CD4-positive, alpha-beta T cell (primary cell): ENCODE measurements at regions not wholly inside any gene's neighbourhood (a gene's known extent, or its start where the extent isn't known, plus 50 kb on each side); places are given as distances from the start of the nearest gene placed in this dataset.

Source experiments
- ATAC-seq: fragments of 200-7000 bp; cut with Tn5 transposase; one replicate; pipeline ENCODE4 v1.10.0; 2022; ENCODE audit warnings: mild to moderate bottlenecking; ENCODE audit not compliant: poor library complexity
- CTCF ChIA-PET: fragments of 350-600 bp; sonication (Branson Sonifier 250); formaldehyde crosslinking; loops from one replicate; lab custom pipeline; 2021; ENCODE audit warnings: antibody characterized with exemption, inconsistent platforms; lab: Charles Lee
- POLR2A ChIA-PET: fragments of 350-600 bp; sonication (Branson Sonifier 250); formaldehyde crosslinking; loops from one replicate; lab custom pipeline; 2021; ENCODE audit warnings: antibody characterized with exemption, inconsistent platforms; lab: Charles Lee
- DNase-seq, 14 experiments: peaks; one replicate each; pipeline ENCODE4 v3.0.0-alpha.2; 2013 to 2020; ENCODE audit warnings: mixed read lengths in 2 of 14
- H3K27ac ChIP-seq, 2 donors: one replicate each; pipeline versions ENCODE4 v1.5.1 to v1.7.0; 2013; ENCODE audit warnings: low read length in 2 of 2, low read depth in 1 of 2, mild to moderate bottlenecking in 1 of 2
- H3K27me3 ChIP-seq, 2 experiments: 1 replicate in 1 of 2; 2 replicates in 1 of 2; pipeline versions ENCODE4 v1.6.1 to v1.7.0; 2013; ENCODE audit warnings: low read length in 2 of 2, control low read depth in 1 of 2, mild to moderate bottlenecking in 1 of 2, moderate library complexity in 1 of 2; ENCODE audit not compliant: insufficient read depth in 2 of 2, control insufficient read depth in 1 of 2
- H3K36me3 ChIP-seq: one replicate; pipeline ENCODE4 v1.6.1; 2013; ENCODE audit warnings: low read length, control low read depth; ENCODE audit not compliant: insufficient read depth
- H3K4me1 ChIP-seq: one replicate; pipeline ENCODE4 v1.6.1; 2013; ENCODE audit warnings: low read length, control low read depth; ENCODE audit not compliant: insufficient read depth
- H3K4me3 ChIP-seq: one replicate; pipeline ENCODE4 v1.5.1; 2013; ENCODE audit warnings: mild to moderate bottlenecking, low read length, moderate library complexity
- H3K9me3 ChIP-seq, 2 experiments: 1 replicate in 1 of 2; 2 replicates in 1 of 2; pipeline versions ENCODE4 v1.6.1 to v1.7.0; 2013; ENCODE audit warnings: low read length in 2 of 2, mild to moderate bottlenecking in 2 of 2, control low read depth in 1 of 2, moderate library complexity in 1 of 2; ENCODE audit not compliant: control insufficient read depth in 1 of 2, insufficient read depth in 1 of 2
- H3K27ac Mint-ChIP-seq: one replicate; pipeline ENCODE4 v1.8.0; 2020; ENCODE audit warnings: mixed read lengths
- H3K27me3 Mint-ChIP-seq: one replicate; pipeline ENCODE4 v1.8.0; 2021; ENCODE audit warnings: mixed read lengths
- H3K36me3 Mint-ChIP-seq: one replicate; pipeline ENCODE4 v1.8.0; 2021; ENCODE audit warnings: low read depth, mixed read lengths
- H3K4me1 Mint-ChIP-seq: one replicate; pipeline ENCODE4 v1.8.0; 2021; ENCODE audit warnings: low read depth, mixed read lengths
- H3K4me3 Mint-ChIP-seq: one replicate; pipeline ENCODE4 v1.8.0; 2020; ENCODE audit warnings: mild to moderate bottlenecking, mixed read lengths
- H3K9me3 Mint-ChIP-seq: one replicate; pipeline ENCODE4 v1.8.0; 2020; ENCODE audit warnings: mixed read lengths
- CTCF ChIP-seq: fragments of 200-600 bp; IDR thresholded peaks from one replicate; pipeline ENCODE4 v1.8.0; 2022; ENCODE audit warnings: antibody characterized with exemption, mild to moderate bottlenecking
- intact Hi-C, 2 experiments: fragments of 100-400 bp; cut with DNase I in 1 of 2; cut with micrococcal nuclease in 1 of 2; formaldehyde crosslinking; loops; one replicate each; pipeline versions ENCODE4 v1.15.1 to v1.9.0; 2023 to 2025; cut with DNase I, micrococcal nuclease

- DNase-seq = no peak
- Histone ChIP-seq H3K36me3 (no peaks in the 10 kb centered on the region), H3K27ac (no peak overlapping the region), H3K9me3 (no peaks in the 10 kb centered on the region), H3K4me1 (no peaks in the 10 kb centered on the region), H3K27me3 (no peaks in the 10 kb centered on the region), H3K4me3 (no peak overlapping the region)
- Mint-ChIP-seq H3K4me3 (no peak overlapping the region), H3K9me3 (no peaks in the 10 kb centered on the region), H3K36me3 (no peaks in the 10 kb centered on the region), H3K27ac (no peak overlapping the region), H3K27me3 (no peaks in the 10 kb centered on the region), H3K4me1 (no peaks in the 10 kb centered on the region)
- CTCF ChIA-PET = no interaction called here
- POLR2A ChIA-PET = no interaction called here
- no peak for TF ChIP-seq CTCF
- intact Hi-C loops = no loop called here
- no peak for ATAC-seq
Observed at GRCh38 chrX:99095965-99096635, 1314.0 kb downstream of the PCDH19 start.

- Mint-ChIP-seq H3K9me3 (peaks cover 3% of the 10 kb centered on the region), H3K27ac (no peak overlapping the region), H3K4me3 (no peak overlapping the region), H3K4me1 (no peaks in the 10 kb centered on the region), H3K36me3 (no peaks in the 10 kb centered on the region), H3K27me3 (no peaks in the 10 kb centered on the region)
- POLR2A ChIA-PET = no interaction called here
- H3K4me3 ChIP-seq = no peak overlapping the region
- CTCF ChIA-PET = no interaction called here
- H3K36me3 ChIP-seq = no peaks in the 10 kb centered on the region
- H3K4me1 ChIP-seq = no peaks in the 10 kb centered on the region
- TF ChIP-seq CTCF = no peak
- no peak overlapping the region for H3K27ac ChIP-seq
- intact Hi-C loops = no loop called here
- ATAC-seq (no peak), DNase-seq (no peak)
- no peaks in the 10 kb centered on the region for H3K27me3 ChIP-seq
- no peaks in the 10 kb centered on the region for H3K9me3 ChIP-seq
Observed at GRCh38 chrX:99091459-99091858, 1318.6 kb downstream of the PCDH19 start.

GRCh38 chrX:99078301-99078700, 1331.8 kb downstream of the PCDH19 start:
- Histone ChIP-seq H3K36me3 (no peaks in the 10 kb centered on the region), H3K9me3 (no peaks in the 10 kb centered on the region), H3K4me3 (no peak overlapping the region), H3K4me1 (no peaks in the 10 kb centered on the region), H3K27ac (no peak overlapping the region), H3K27me3 (no peaks in the 10 kb centered on the region)
- Mint-ChIP-seq H3K9me3 (no peaks in the 10 kb centered on the region), H3K4me3 (no peak overlapping the region), H3K4me1 (no peaks in the 10 kb centered on the region), H3K27ac (no peak overlapping the region), H3K27me3 (no peaks in the 10 kb centered on the region), H3K36me3 (no peaks in the 10 kb centered on the region)
- ChIA-PET CTCF (no interaction called here), POLR2A (no interaction called here)
- DNase-seq (no peak), ATAC-seq (no peak)
- no peak for TF ChIP-seq CTCF
- intact Hi-C loops = no loop called here
